Prostate gland (tissue), 2 donors: ENCODE measurements at regions not wholly inside any gene's neighbourhood (a gene's known extent, or its start where the extent isn't known, plus 50 kb on each side); places are given as distances from the start of the nearest gene placed in this dataset.

ENCODE experiments used
- DNase-seq: peaks from one replicate; pipeline ENCODE4 v3.0.0-alpha.2; 2019; ENCODE audit warnings: low spot score
- H3K27ac ChIP-seq, 2 donors: fragments of 200-600 bp; sonication (generic); 2 replicates each; pipeline ENCODE4 v1.5.1; 2017 to 2019
- H3K27me3 ChIP-seq: fragments of 200-600 bp; sonication (generic); replicated peaks from 2 replicates; pipeline ENCODE4 v1.5.1; 2019; ENCODE audit not compliant: insufficient read depth
- H3K36me3 ChIP-seq, 2 donors: fragments of 200-600 bp; sonication (generic); 1 replicate in 1 of 2; 2 replicates in 1 of 2; pipeline versions ENCODE4 v1.5.1 to v1.8.1; 2017 to 2019
- H3K4me1 ChIP-seq: fragments of 200-600 bp; sonication (generic); replicated peaks from 2 replicates; pipeline ENCODE4 v1.5.1; 2019
- H3K4me3 ChIP-seq, 2 donors: fragments of 200-600 bp; sonication (generic); 2 replicates each; pipeline ENCODE4 v1.5.1; 2017 to 2019
- H3K9me3 ChIP-seq: fragments of 200-600 bp; sonication (generic); 2 replicates; pipeline ENCODE4 v1.5.1; 2017
- CTCF ChIP-seq, 4 experiments: fragments of 200-600 bp in 2 of 4; fragments of 450-650 bp in 2 of 4; sonication (generic) in 2 of 4; IDR thresholded peaks; 1 replicate in 3 of 4; 2 replicates in 1 of 4; pipeline ENCODE4 v1.5.1; 2016 to 2019; ENCODE audit warnings: antibody characterized with exemption in 4 of 4, mild to moderate bottlenecking in 2 of 4, moderate library complexity in 2 of 4
- POLR2A ChIP-seq: fragments of 450-650 bp; IDR thresholded peaks from one replicate; pipeline ENCODE4 v1.6.1; 2016; ENCODE audit warnings: antibody characterized with exemption, mild to moderate bottlenecking
- POLR2AphosphoS5 ChIP-seq: sonication (generic); formaldehyde crosslinking; IDR thresholded peaks from one replicate; pipeline ENCODE4 v1.6.1; 2017; ENCODE audit warnings: antibody characterized with exemption
- WGBS: methylation state at CpG from one replicate; pipeline ENCODE4 v1.1.5; 2018; 5-methylcytosine and 5-hydroxymethylcytosine counted together
- intact Hi-C: fragments of 100-400 bp; cut with DNase I; formaldehyde crosslinking; loops from one replicate; pipeline ENCODE4 v1.14.2; 2022

GRCh38 chr2:5329763-5330162 is 362.4 kb upstream of the SOX11 start:
- H3K36me3 ChIP-seq, result no peaks in the 10 kb centered on the region
- H3K4me3 ChIP-seq, result no peak overlapping the region
- no peaks in the 10 kb centered on the region for H3K27me3 ChIP-seq
- no peaks in the 10 kb centered on the region for H3K9me3 ChIP-seq
- DNase-seq, result no peak
- WGBS, result 74% methylated on average over 3 of the region's 3 CpGs
- TF ChIP-seq CTCF (IDR thresholded peaks at IDR 0.05), result no peak
- TF ChIP-seq POLR2AphosphoS5, result no peak
- TF ChIP-seq POLR2A, result no peak
- no peaks in the 10 kb centered on the region for H3K4me1 ChIP-seq
- H3K27ac ChIP-seq, result no peak overlapping the region
- intact Hi-C loops, result no loop called here

- intact Hi-C loops, result no loop called here
- Histone ChIP-seq H3K4me3 (no peak overlapping the region), H3K36me3 (no peaks in the 10 kb centered on the region), H3K4me1 (no peaks in the 10 kb centered on the region), H3K27me3 (no peaks in the 10 kb centered on the region), H3K9me3 (no peaks in the 10 kb centered on the region), H3K27ac (no peak overlapping the region)
- no peak for DNase-seq
- 42% methylated on average over 1 of the region's 1 CpG for WGBS
- TF ChIP-seq POLR2AphosphoS5 (no peak), CTCF (IDR thresholded peaks at IDR 0.05) (no peak), POLR2A (no peak)
Measured at GRCh38 chr2:5330961-5331360, 361.2 kb upstream of the SOX11 start.

GRCh38 chr2:5332925-5333324 is 359.3 kb upstream of the SOX11 start:
- H3K36me3 ChIP-seq, result no peaks in the 10 kb centered on the region
- H3K27me3 ChIP-seq, result no peaks in the 10 kb centered on the region
- H3K27ac ChIP-seq, result no peak overlapping the region
- TF ChIP-seq POLR2AphosphoS5, result no peak
- TF ChIP-seq POLR2A, result no peak
- no peak for TF ChIP-seq CTCF (IDR thresholded peaks at IDR 0.05)
- no peak overlapping the region for H3K4me3 ChIP-seq
- no peak for DNase-seq
- intact Hi-C loops, result no loop called here
- no peaks in the 10 kb centered on the region for H3K4me1 ChIP-seq
- 76% methylated on average over 3 of the region's 3 CpGs for WGBS
- H3K9me3 ChIP-seq, result no peaks in the 10 kb centered on the region

- Histone ChIP-seq H3K4me1 (no peaks in the 10 kb centered on the region), H3K4me3 (no peak overlapping the region), H3K27ac (no peak overlapping the region), H3K36me3 (no peaks in the 10 kb centered on the region), H3K9me3 (no peaks in the 10 kb centered on the region), H3K27me3 (no peaks in the 10 kb centered on the region)
- DNase-seq, result no peak
- intact Hi-C loops, result no loop called here
- TF ChIP-seq POLR2AphosphoS5, result no peak
- TF ChIP-seq CTCF (IDR thresholded peaks at IDR 0.05), result no peak
Measured at GRCh38 chr2:5339473-5339872, 352.7 kb upstream of the SOX11 start.

GRCh38 chr2:5343785-5344335 is 348.3 kb upstream of the SOX11 start:
- Histone ChIP-seq H3K4me3 (no peak overlapping the region), H3K9me3 (no peaks in the 10 kb centered on the region), H3K4me1 (no peaks in the 10 kb centered on the region), H3K36me3 (no peaks in the 10 kb centered on the region), H3K27ac (no peak overlapping the region), H3K27me3 (no peaks in the 10 kb centered on the region)
- DNase-seq, result no peak
- WGBS, result 73% methylated on average over 6 of the region's 6 CpGs
- intact Hi-C loops, result no loop called here
- TF ChIP-seq POLR2A, result no peak
- TF ChIP-seq CTCF (IDR thresholded peaks at IDR 0.05), result no peak
